K562 (cell line): ENCODE measurements at regions not wholly inside any gene's neighbourhood (a gene's known extent, or its start where the extent isn't known, plus 50 kb on each side); places are given as distances from the start of the nearest gene placed in this dataset.

Experiments used
- ATAC-seq: fragments of 200-7000 bp; cut with Tn5 transposase; 3 replicates; pipeline ENCODE4 v1.9.1; 2020; ENCODE audit warnings: moderate library complexity
- BruUV-seq: library from RNA; stranded (reverse); fragments of 400-500 nt; replicated peaks from 2 replicates; lab custom pipeline; 2021; lab: Mats Ljungman, UMichigan
- CTCF ChIA-PET: fragments of 300-600 bp; formaldehyde crosslinking; extraction: SDS; loops from one replicate; lab custom pipeline; 2021; ENCODE audit warnings: low intra/inter-chr PET ratio; lab: Yijun Ruan, JAX
- POLR2A ChIA-PET: fragments of 300-600, 350-650 bp; sonication (Branson Sonifier 250); formaldehyde crosslinking; extraction: SDS; loops from one replicate; lab custom pipeline; 2021; ENCODE audit warnings: antibody characterized with exemption, inconsistent platforms; lab: Yijun Ruan, JAX
- DNase-seq, 4 experiments: peaks; one replicate each; pipeline versions ENCODE4 v3.0.0 to v3.0.0-alpha.2; 2011 to 2018; ENCODE audit warnings: low spot score in 3 of 4, mixed read lengths in 3 of 4; ENCODE audit errors: extremely low read depth in 1 of 4
- FAIRE-seq: peaks from 2 replicates; lab custom pipeline; 2011; peaks lifted over from hg19 to GRCh38; lab: Jason Lieb, UNC
- H2AFZ ChIP-seq: 2 replicates; pipeline ENCODE4 v1.6.0; 2011; ENCODE audit warnings: low read depth, low read length, control low read depth, inconsistent platforms
- H3K27ac ChIP-seq: fragments of 200-600 bp; 3 replicates; pipeline ENCODE4 v1.8.0; 2011; ENCODE audit warnings: low read depth, mild to moderate bottlenecking, control low read depth, inconsistent platforms, low read length, moderate library complexity, mixed read lengths; ENCODE audit errors: extremely low read depth
- H3K27me3 ChIP-seq, 2 experiments: fragments of 300-600 bp in 1 of 2; 2 replicates in 1 of 2; 3 replicates in 1 of 2; pipeline versions ENCODE4 v1.6.0 to v1.8.0; 2011; ENCODE audit warnings: inconsistent platforms in 2 of 2, low read length in 2 of 2, mild to moderate bottlenecking in 1 of 2, mixed read lengths in 1 of 2, moderate library complexity in 1 of 2; ENCODE audit not compliant: control insufficient read depth in 2 of 2, insufficient read depth in 2 of 2
- H3K36me3 ChIP-seq: fragments of 300-600 bp; 3 replicates; pipeline ENCODE4 v1.8.0; 2011; ENCODE audit warnings: mild to moderate bottlenecking, low read length, inconsistent platforms; ENCODE audit not compliant: control insufficient read depth, insufficient read depth
- H3K4me1 ChIP-seq, 2 experiments: fragments of 200-600 bp in 1 of 2; replicated peaks in 1 of 2; 2 replicates in 1 of 2; 3 replicates in 1 of 2; pipeline versions ENCODE4 v1.5.1 to v1.8.0; 2011; ENCODE audit warnings: inconsistent platforms in 2 of 2, low read length in 2 of 2, mild to moderate bottlenecking in 1 of 2, mixed read lengths in 1 of 2, moderate library complexity in 1 of 2; ENCODE audit not compliant: control insufficient read depth in 2 of 2, insufficient read depth in 2 of 2
- H3K4me2 ChIP-seq: 2 replicates; pipeline ENCODE4 v1.6.1; 2011; ENCODE audit warnings: low read length, control low read depth, inconsistent platforms, mixed read lengths; ENCODE audit not compliant: insufficient read depth
- H3K4me3 ChIP-seq: fragments of 200-600 bp; sonication (generic), shearing (Covaris generic); 2 replicates; pipeline ENCODE4 v1.5.1; 2016; ENCODE audit warnings: control low read depth, inconsistent platforms
- H3K79me2 ChIP-seq: fragments of 200-600 bp; 3 replicates; pipeline ENCODE4 v1.8.0; 2011; ENCODE audit warnings: low read length, inconsistent platforms; ENCODE audit not compliant: control insufficient read depth, insufficient read depth
- H3K9ac ChIP-seq, 2 experiments: 2 replicates each; pipeline versions ENCODE4 v1.6.0 to v1.6.1; 2011; ENCODE audit warnings: low read depth in 2 of 2, low read length in 2 of 2, control low read depth in 1 of 2, inconsistent platforms in 1 of 2, mild to moderate bottlenecking in 1 of 2, mixed read lengths in 1 of 2; ENCODE audit not compliant: insufficient read depth in 1 of 2
- H3K9me1 ChIP-seq: one replicate; pipeline ENCODE4 v1.6.0; 2011; ENCODE audit warnings: inconsistent platforms, mild to moderate bottlenecking, low read length, moderate library complexity; ENCODE audit not compliant: control insufficient read depth, insufficient read depth
- H3K9me3 ChIP-seq: replicated peaks from 2 replicates; pipeline ENCODE4 v1.5.1; 2011; ENCODE audit warnings: low read depth, low read length, inconsistent platforms; ENCODE audit not compliant: control insufficient read depth, insufficient read depth
- H4K20me1 ChIP-seq: replicated peaks from 2 replicates; pipeline ENCODE4 v1.6.1; 2011; ENCODE audit warnings: low read length, inconsistent platforms, mixed read lengths; ENCODE audit not compliant: control insufficient read depth, insufficient read depth
- ELK3 ChIP-seq: fragments of 450-650 bp; formaldehyde crosslinking; IDR thresholded peaks from 2 replicates; pipeline ENCODE4 v1.4.0; 2020; ENCODE audit warnings: mild to moderate bottlenecking
- FOXJ2 ChIP-seq: fragments of 200-800 bp; sonication (Bioruptor generic); IDR thresholded peaks from 2 replicates; pipeline ENCODE4 v1.6.1; 2016; ENCODE audit warnings: missing genetic modification characterization, missing compliant biosample characterization
- MCM5 ChIP-seq: fragments of 450-650 bp; IDR thresholded peaks from 2 replicates; pipeline ENCODE4 v1.6.1; 2016; ENCODE audit warnings: low read depth
- POLR2H ChIP-seq: IDR thresholded peaks from 2 replicates; pipeline ENCODE4 v1.6.1; 2016; ENCODE audit warnings: missing genetic modification characterization, low read depth, mild to moderate bottlenecking, control low read depth, missing compliant biosample characterization, moderate library complexity
- THAP12 ChIP-seq: fragments of 250-450 bp; sonication (Bioruptor Pico); IDR thresholded peaks from 2 replicates; pipeline ENCODE4 v1.9.0; 2021; ENCODE audit warnings: mild to moderate bottlenecking, inconsistent platforms
- UBTF ChIP-seq, 2 experiments: IDR thresholded peaks; 2 replicates each; pipeline ENCODE4 v1.6.1; 2012; ENCODE audit warnings: improper control_type of control experiment in 2 of 2, low read depth in 2 of 2, low read length in 2 of 2, borderline replicate concordance in 1 of 2
- ZBTB12 ChIP-seq: fragments of 250-450 bp; sonication (Bioruptor Pico); IDR thresholded peaks from 2 replicates; pipeline ENCODE4 v1.4.0; 2020
- ZHX1 ChIP-seq: fragments of 150-350 bp; conservative IDR thresholded peaks from 2 replicates; pipeline ENCODE4 v1.6.1; 2014; ENCODE audit warnings: low read length
- ZNF830 ChIP-seq: fragments of 250-450 bp; sonication (Bioruptor Pico); IDR thresholded peaks from 2 replicates; pipeline ENCODE4 v1.5.0; 2021; ENCODE audit warnings: mild to moderate bottlenecking
- WGBS: fragments of 100-300 bp; shearing (Covaris generic); methylation state at CpG from one replicate; pipeline ENCODE4 v1.1.6; 2016; ENCODE audit warnings: low coverage, mixed read lengths; ENCODE audit not compliant: insufficient coverage; ENCODE audit errors: missing lambda C conversion rate; 5-methylcytosine and 5-hydroxymethylcytosine counted together
- in situ Hi-C: fragments of 300-500 bp; cut with MboI; formaldehyde crosslinking; loops from 4 replicates; pipeline ENCODE4 v1.15.0; 2018; ENCODE audit warnings: inconsistent platforms, mixed read lengths
- intact Hi-C: fragments of 100-400 bp; cut with micrococcal nuclease; formaldehyde crosslinking; loops from 2 replicates; pipeline ENCODE4 v1.14.2; 2022

DNA sequence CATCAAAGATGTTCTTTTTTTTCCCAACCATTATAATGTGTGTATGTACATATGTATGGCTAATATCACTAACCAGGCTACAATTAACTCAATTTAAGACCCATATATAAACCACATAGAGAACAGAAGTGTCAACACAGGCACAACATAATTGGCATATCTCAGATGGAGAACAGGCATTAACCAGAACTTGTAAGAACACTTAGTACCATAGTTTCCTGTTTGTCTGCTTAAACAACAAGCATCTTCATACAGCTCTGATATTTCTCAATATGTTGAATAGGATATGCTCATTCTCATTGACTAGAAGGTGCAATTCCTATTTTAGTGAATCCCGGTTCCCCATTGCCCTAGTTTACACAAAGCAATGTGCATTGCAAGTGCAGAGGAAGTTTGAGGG lies 116.9 kb upstream of the EDNRB start (continued):
- TF ChIP-seq UBTF (IDR thresholded peaks at IDR 0.05; ENCODE audit: borderline replicate concordance in 1 of 2, low read depth in 2 of 2, low read length in 2 of 2), result no peak
- TF ChIP-seq THAP12, result no peak
- TF ChIP-seq FOXJ2, result no peak
- TF ChIP-seq ZNF830, result no peak
- no peak for TF ChIP-seq ZBTB12 (CRISPR knock-in tag)

GRCh38 chr13:78033509-78033908 lies 114.9 kb upstream of the EDNRB start:
- Histone ChIP-seq H3K36me3 (no peaks in the 10 kb centered on the region), H3K4me1 (no peaks in the 10 kb centered on the region), H3K27me3 (no peaks in the 10 kb centered on the region), H3K4me3 (no peak overlapping the region), H4K20me1 (no peaks in the 10 kb centered on the region), H3K79me2 (no peaks in the 10 kb centered on the region), H3K9me1 (no peaks in the 10 kb centered on the region), H3K9ac (no peak overlapping the region), H2AFZ (no peak overlapping the region), H3K4me2 (no peak overlapping the region), H3K9me3 (no peaks in the 10 kb centered on the region), H3K27ac (no peak overlapping the region)
- ChIA-PET CTCF (no interaction called here), POLR2A (no interaction called here)
- FAIRE-seq (no peak), DNase-seq (no peak), ATAC-seq (no peak)
- no TSS peak for BruUV-seq
- TF ChIP-seq POLR2H (tag) (no peak), MCM5 (no peak), ZHX1 (no peak), ELK3 (no peak)
- intact Hi-C loops, result no loop called here
- WGBS, result 0% methylated on average over 3 of the region's 3 CpGs
- in situ Hi-C loops, result no loop called here
